SKM-1 treated with dmso at 0.1 percent for 144 hours (cell line): ENCODE measurements at regions not wholly inside any gene's neighbourhood (a gene's known extent, or its start where the extent isn't known, plus 50 kb on each side); places are given as distances from the start of the nearest gene placed in this dataset.
A peak's percentile ranks its signal among the peaks of the same experiment; 100 is the strongest.
"Not testable (repeated sequence)": the region's sequence is repeated elsewhere in the genome, so short reads cannot be mapped to it uniquely, and the experiment has no call there.

ENCODE experiments used
- DNase-seq: peaks from one replicate; lab custom pipeline; 2025; ENCODE audit not compliant: unreplicated experiment; lab: John Stamatoyannopoulos, UW

- DNase-seq = not testable (repeated sequence)
Observed at GRCh38 chr2:8510055-8510454, 171.8 kb upstream of the ID2 start.

- DNase-seq = no peak
Observed at GRCh38 chr2:8510519-8510918, 171.3 kb upstream of the ID2 start.

- no peak for DNase-seq
Observed at GRCh38 chr2:8511868-8512612, 169.8 kb upstream of the ID2 start.

- no peak for DNase-seq
Observed at GRCh38 chr2:8513601-8514273, 168.1 kb upstream of the ID2 start.

- no peak for DNase-seq
Observed at GRCh38 chr2:8514274-8514662, 167.6 kb upstream of the ID2 start.

GRCh38 chr2:8514796-8515758, 166.8 kb upstream of the ID2 start:
- DNase-seq = peak; percentile 90

GRCh38 chr2:8515864-8516533, 165.9 kb upstream of the ID2 start:
- no peak for DNase-seq

GRCh38 chr2:8517850-8518498, 163.9 kb upstream of the ID2 start:
- DNase-seq = no peak

GRCh38 chr2:8518979-8519668, 162.7 kb upstream of the ID2 start:
- DNase-seq = peak; percentile 13

GRCh38 chr2:8520791-8521344, 161.0 kb upstream of the ID2 start:
- DNase-seq = peak; percentile 40

GRCh38 chr2:8522687-8523086, 159.2 kb upstream of the ID2 start:
- no peak for DNase-seq

- DNase-seq = no peak
Observed at GRCh38 chr2:8524388-8524787, 157.5 kb upstream of the ID2 start.

GRCh38 chr2:8524823-8525222, 157.0 kb upstream of the ID2 start:
- DNase-seq = no peak

- no peak for DNase-seq
Observed at GRCh38 chr2:8525236-8525581, 156.6 kb upstream of the ID2 start.

- DNase-seq = peak; percentile 85
Observed at GRCh38 chr2:8525582-8526402, 156.1 kb upstream of the ID2 start.

- DNase-seq = no peak
Observed at GRCh38 chr2:8526403-8526696, 155.5 kb upstream of the ID2 start.

- DNase-seq = no peak
Observed at GRCh38 chr2:8527031-8527430, 154.8 kb upstream of the ID2 start.

GRCh38 chr2:8527676-8528075, 154.2 kb upstream of the ID2 start:
- DNase-seq = no peak

GRCh38 chr2:8528863-8529262, 153.0 kb upstream of the ID2 start:
- no peak for DNase-seq
